ENCODE measurements at regions not wholly inside any gene's neighbourhood (a gene's known extent, or its start where the extent isn't known, plus 50 kb on each side); places are given as distances from the start of the nearest gene placed in this dataset.
"Not testable (repeated sequence)": the region's sequence is repeated elsewhere in the genome, so short reads cannot be mapped to it uniquely, and the experiment has no call there.

- Mint-ChIP-seq H3K4me3 (no peak overlapping the region), H3K36me3 (no peaks in the 10 kb centered on the region), H3K9me3 (peaks cover 0 to 22% (median 2%) of the 10 kb centered on the region in 11 donors), H3K27me3 (no peaks in the 10 kb centered on the region), H3K27ac (no peak overlapping the region), H3K4me1 (no peaks in the 10 kb centered on the region)
- ChIA-PET CTCF (no interaction called here), POLR2A (no interaction called here)
- Histone ChIP-seq H3K36me3 (ENCODE audit: control insufficient read depth in 2 of 3, insufficient read depth in 3 of 3, low read length in 3 of 3) (no peaks in the 10 kb centered on the region), H3K4me1 (ENCODE audit: control insufficient read depth in 2 of 2, insufficient read depth in 2 of 2, low read length in 2 of 2) (no peaks in the 10 kb centered on the region), H3K27ac (ENCODE audit: low read depth, low read length) (no peak overlapping the region), H3K9me3 (ENCODE audit: control insufficient read depth in 2 of 3, low read length in 3 of 3) (no peaks in the 10 kb centered on the region), H3K27me3 (ENCODE audit: control insufficient read depth in 2 of 2, insufficient read depth in 2 of 2, low read length in 2 of 2) (no peaks in the 10 kb centered on the region), H3K4me3 (ENCODE audit: low read length) (no peak overlapping the region)
- ATAC-seq (no peak), DNase-seq (no peak)
- intact Hi-C loops (cut with micrococcal nuclease): no loop called here
These were observed 267.5 kb downstream of the CALCRL start for GRCh38 chr2:187180529-187180928.

DNA sequence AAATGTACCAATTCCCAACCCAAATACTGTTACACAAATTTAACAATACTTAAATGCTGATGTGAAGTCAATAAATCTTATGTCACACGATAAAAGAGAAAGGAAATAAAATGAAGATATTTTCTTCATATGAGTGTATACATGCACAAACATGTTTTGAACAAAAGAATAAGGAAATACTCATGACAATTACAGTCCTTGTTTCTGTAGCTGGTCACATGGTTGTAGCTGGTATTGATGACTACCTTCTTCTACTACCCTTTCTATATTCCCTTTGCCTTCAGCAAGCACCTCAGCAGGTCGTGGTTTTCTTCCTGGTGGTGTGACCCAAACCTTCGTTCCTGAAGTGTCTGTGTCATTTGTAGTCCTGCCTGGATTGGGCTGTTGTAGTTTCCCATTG is 269.2 kb downstream of the CALCRL start:
- not testable (repeated sequence) for DNase-seq

DNA sequence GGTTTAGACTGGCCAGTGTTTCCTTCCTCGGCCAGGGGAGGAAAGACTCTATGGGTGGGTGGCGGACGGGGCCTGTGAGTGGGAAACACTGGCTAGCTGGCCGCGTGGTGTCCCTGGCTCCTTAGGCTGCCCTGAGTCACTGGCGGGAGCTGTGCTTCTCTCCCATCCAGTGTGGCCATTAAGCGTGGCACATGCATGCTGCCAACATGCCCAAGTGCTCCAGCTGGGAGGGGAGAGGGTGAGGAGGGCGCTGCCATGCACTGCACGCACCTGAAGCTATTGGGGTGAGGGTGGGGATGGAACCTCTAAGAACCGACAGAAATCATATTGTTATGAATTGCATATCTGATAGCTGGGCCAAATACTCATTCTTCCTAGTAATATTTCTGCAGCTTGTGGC is 270.8 kb downstream of the CALCRL start:
- Histone ChIP-seq H3K9me3 (ENCODE audit: control insufficient read depth in 2 of 3, low read length in 3 of 3) (no peaks in the 10 kb centered on the region), H3K4me3 (ENCODE audit: low read length) (no peak overlapping the region), H3K36me3 (ENCODE audit: control insufficient read depth in 2 of 3, insufficient read depth in 3 of 3, low read length in 3 of 3) (no peaks in the 10 kb centered on the region), H3K4me1 (ENCODE audit: control insufficient read depth in 2 of 2, insufficient read depth in 2 of 2, low read length in 2 of 2) (no peaks in the 10 kb centered on the region), H3K27ac (ENCODE audit: low read depth, low read length) (no peak overlapping the region), H3K27me3 (ENCODE audit: control insufficient read depth in 2 of 2, insufficient read depth in 2 of 2, low read length in 2 of 2) (no peaks in the 10 kb centered on the region)
- no peaks in the 10 kb centered on the region for H3K36me3 Mint-ChIP-seq
- no peaks in the 10 kb centered on the region for H3K27me3 Mint-ChIP-seq
- CTCF ChIA-PET: no interaction called here
- H3K9me3 Mint-ChIP-seq: peaks cover 0 to 9% (median 2%) of the 10 kb centered on the region in 11 donors
- H3K27ac Mint-ChIP-seq: no peak overlapping the region
- no peaks in the 10 kb centered on the region for H3K4me1 Mint-ChIP-seq
- POLR2A ChIA-PET: no interaction called here
- intact Hi-C loops (cut with micrococcal nuclease): no loop called here
- no peak for DNase-seq
- no peak overlapping the region for H3K4me3 Mint-ChIP-seq
- ATAC-seq: no peak

More for the DNA sequence above, 269.2 kb downstream of the CALCRL start:
- H3K36me3 ChIP-seq (ENCODE audit: control insufficient read depth in 2 of 3, insufficient read depth in 3 of 3, low read length in 3 of 3); H3K4me1 Mint-ChIP-seq; H3K36me3 Mint-ChIP-seq; H3K4me3 Mint-ChIP-seq; CTCF ChIA-PET; ATAC-seq; H3K27me3 Mint-ChIP-seq; H3K27ac Mint-ChIP-seq; H3K27me3 ChIP-seq (ENCODE audit: control insufficient read depth in 2 of 2, insufficient read depth in 2 of 2, low read length in 2 of 2); POLR2A ChIA-PET; H3K4me1 ChIP-seq (ENCODE audit: control insufficient read depth in 2 of 2, insufficient read depth in 2 of 2, low read length in 2 of 2); intact Hi-C loops (cut with micrococcal nuclease); H3K4me3 ChIP-seq (ENCODE audit: low read length); H3K27ac ChIP-seq (ENCODE audit: low read depth, low read length); H3K9me3 ChIP-seq (ENCODE audit: control insufficient read depth in 2 of 3, low read length in 3 of 3): not testable (repeated sequence)
- peaks cover 0 to 22% (median 2%) of the 10 kb centered on the region in 11 donors for H3K9me3 Mint-ChIP-seq

- ATAC-seq: no peak
- intact Hi-C loops (cut with micrococcal nuclease): no loop called here
These were observed 273.5 kb downstream of the CALCRL start for GRCh38 chr2:187174582-187174981.

GRCh38 chr2:187171318-187171717 is 276.7 kb downstream of the CALCRL start:
- DNase-seq (no peak), ATAC-seq (no peak)
- H3K9me3 Mint-ChIP-seq: no peaks in the 10 kb centered on the region
- Histone ChIP-seq H3K9me3 (ENCODE audit: control insufficient read depth in 2 of 3, low read length in 3 of 3) (no peaks in the 10 kb centered on the region), H3K27me3 (ENCODE audit: control insufficient read depth in 2 of 2, insufficient read depth in 2 of 2, low read length in 2 of 2) (no peaks in the 10 kb centered on the region), H3K4me1 (ENCODE audit: control insufficient read depth in 2 of 2, insufficient read depth in 2 of 2, low read length in 2 of 2) (no peaks in the 10 kb centered on the region), H3K4me3 (ENCODE audit: low read length) (no peak overlapping the region), H3K36me3 (ENCODE audit: control insufficient read depth in 2 of 3, insufficient read depth in 3 of 3, low read length in 3 of 3) (no peaks in the 10 kb centered on the region), H3K27ac (ENCODE audit: low read depth, low read length) (no peak overlapping the region)
- H3K4me1 Mint-ChIP-seq: no peaks in the 10 kb centered on the region
- no peaks in the 10 kb centered on the region for H3K27me3 Mint-ChIP-seq
- no peaks in the 10 kb centered on the region for H3K36me3 Mint-ChIP-seq
- intact Hi-C loops (cut with micrococcal nuclease): no loop called here
- no peak overlapping the region for H3K27ac Mint-ChIP-seq
- CTCF ChIA-PET: no interaction called here
- H3K4me3 Mint-ChIP-seq: no peak overlapping the region
- POLR2A ChIA-PET: interaction anchor here (0.5 kb wide), 1 partner anchor 876 kb away, joined by 5 read pairs; no protein-coding TSS in a partner anchor

More at GRCh38 chr2:187174582-187174981, 273.5 kb downstream of the CALCRL start:
- no peaks in the 10 kb centered on the region for H3K4me1 ChIP-seq (ENCODE audit: control insufficient read depth in 2 of 2, insufficient read depth in 2 of 2, low read length in 2 of 2)
- DNase-seq: no peak
- H3K36me3 ChIP-seq (ENCODE audit: control insufficient read depth in 2 of 3, insufficient read depth in 3 of 3, low read length in 3 of 3): no peaks in the 10 kb centered on the region
- H3K27ac Mint-ChIP-seq: no peak overlapping the region
- CTCF ChIA-PET: no interaction called here
- peaks cover 0 to 6% (median 0%) of the 10 kb centered on the region in 11 donors for H3K9me3 Mint-ChIP-seq
- H3K4me3 Mint-ChIP-seq: no peak overlapping the region
- POLR2A ChIA-PET: no interaction called here
- H3K27me3 Mint-ChIP-seq: no peaks in the 10 kb centered on the region
- H3K9me3 ChIP-seq (ENCODE audit: control insufficient read depth in 2 of 3, low read length in 3 of 3): no peaks in the 10 kb centered on the region
- no peaks in the 10 kb centered on the region for H3K4me1 Mint-ChIP-seq
- no peak overlapping the region for H3K27ac ChIP-seq (ENCODE audit: low read depth, low read length)
- H3K36me3 Mint-ChIP-seq: no peaks in the 10 kb centered on the region
- H3K27me3 ChIP-seq (ENCODE audit: control insufficient read depth in 2 of 2, insufficient read depth in 2 of 2, low read length in 2 of 2): no peaks in the 10 kb centered on the region
- H3K4me3 ChIP-seq (ENCODE audit: low read length): no peak overlapping the region

DNA sequence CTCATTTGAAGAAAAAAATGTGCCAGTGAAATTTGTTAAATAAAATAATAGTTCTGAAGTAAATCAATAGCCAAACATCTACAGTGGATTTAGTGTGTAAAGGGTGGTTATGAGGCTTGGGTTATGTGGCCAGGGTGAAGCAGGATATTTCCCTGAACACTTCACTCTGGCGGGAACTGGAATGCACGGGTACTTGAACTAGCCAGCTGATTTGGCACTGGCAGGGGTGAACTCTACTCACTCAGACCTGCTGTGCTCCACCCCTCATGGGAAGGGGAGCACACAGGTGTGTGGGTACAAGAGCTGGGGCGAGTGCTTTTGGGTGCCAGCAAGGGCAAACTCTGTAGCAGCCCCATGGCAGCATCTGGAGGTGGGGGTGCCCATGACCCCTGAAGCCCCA is 278.2 kb downstream of the CALCRL start:
- Histone ChIP-seq H3K4me1 (ENCODE audit: control insufficient read depth in 2 of 2, insufficient read depth in 2 of 2, low read length in 2 of 2) (no peaks in the 10 kb centered on the region), H3K9me3 (ENCODE audit: control insufficient read depth in 2 of 3, low read length in 3 of 3) (no peaks in the 10 kb centered on the region), H3K4me3 (ENCODE audit: low read length) (no peak overlapping the region), H3K36me3 (ENCODE audit: control insufficient read depth in 2 of 3, insufficient read depth in 3 of 3, low read length in 3 of 3) (no peaks in the 10 kb centered on the region), H3K27me3 (ENCODE audit: control insufficient read depth in 2 of 2, insufficient read depth in 2 of 2, low read length in 2 of 2) (no peaks in the 10 kb centered on the region), H3K27ac (ENCODE audit: low read depth, low read length) (no peak overlapping the region)
- intact Hi-C loops (cut with micrococcal nuclease): no loop called here
- DNase-seq (no peak), ATAC-seq (no peak)
- Mint-ChIP-seq H3K9me3 (peaks cover 0 to 5% (median 0%) of the 10 kb centered on the region in 11 donors), H3K36me3 (no peaks in the 10 kb centered on the region), H3K27me3 (no peaks in the 10 kb centered on the region), H3K4me1 (peaks cover 0 to 2% (median 0%) of the 10 kb centered on the region in 7 donors), H3K4me3 (no peak overlapping the region), H3K27ac (no peak overlapping the region)
- ChIA-PET POLR2A (no interaction called here), CTCF (no interaction called here)

DNA sequence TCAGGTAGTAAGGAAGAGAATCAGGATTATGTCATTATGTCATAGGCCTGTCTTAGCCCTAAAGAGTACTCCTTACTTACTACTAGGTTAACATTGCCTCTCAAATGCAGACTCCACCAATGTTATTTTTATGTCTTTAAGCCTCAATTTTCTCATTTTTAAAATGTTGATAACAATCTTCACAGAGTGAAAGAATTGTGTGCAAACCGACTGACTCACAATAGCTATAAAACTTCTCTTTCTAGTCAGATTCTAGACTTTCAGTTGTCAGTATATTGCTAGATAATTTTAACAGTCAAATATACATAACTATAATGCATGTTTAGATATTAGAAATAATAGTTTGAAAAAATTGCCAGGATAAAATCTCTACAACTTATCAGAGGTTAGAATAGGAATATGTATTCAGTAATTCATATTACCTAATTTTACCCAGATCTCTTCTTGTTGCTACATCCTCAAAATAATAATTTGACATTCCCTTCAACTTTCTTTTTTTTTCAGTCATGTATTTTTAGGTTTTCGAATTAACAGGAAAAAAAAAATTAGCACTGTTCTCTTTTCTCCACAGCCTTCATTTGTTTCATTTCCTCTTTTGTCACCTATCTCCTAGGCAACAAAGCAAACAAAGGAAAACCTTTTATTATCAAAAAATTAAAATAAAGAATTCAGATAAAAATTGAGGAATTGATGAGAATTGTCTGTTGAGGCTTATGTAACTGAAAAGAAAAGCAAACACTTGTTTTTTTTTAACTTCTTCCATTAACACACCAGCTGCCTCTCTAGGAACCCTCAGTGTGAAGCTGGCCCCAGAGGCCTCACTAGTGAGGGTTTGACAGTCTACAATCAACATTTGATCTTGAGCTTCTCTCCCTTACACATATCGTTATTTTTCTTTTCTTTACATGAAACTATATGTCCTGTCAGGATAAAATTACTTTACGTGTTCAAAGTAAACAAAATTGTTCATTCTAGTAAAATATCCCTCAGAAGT is 279.0 kb downstream of the CALCRL start:
- H3K4me1 ChIP-seq (ENCODE audit: control insufficient read depth in 2 of 2, insufficient read depth in 2 of 2, low read length in 2 of 2): no peaks in the 10 kb centered on the region
- H3K36me3 ChIP-seq (ENCODE audit: control insufficient read depth in 2 of 3, insufficient read depth in 3 of 3, low read length in 3 of 3): no peaks in the 10 kb centered on the region
- POLR2A ChIA-PET: no interaction called here
- CTCF ChIA-PET: no interaction called here
- no peak for DNase-seq
- Mint-ChIP-seq H3K4me1 (peaks cover 0 to 2% (median 0%) of the 10 kb centered on the region in 7 donors), H3K4me3 (no peak overlapping the region), H3K27me3 (no peaks in the 10 kb centered on the region), H3K36me3 (no peaks in the 10 kb centered on the region), H3K9me3 (peaks cover 0 to 5% (median 0%) of the 10 kb centered on the region in 11 donors), H3K27ac (no peak overlapping the region)
- no peak overlapping the region for H3K27ac ChIP-seq (ENCODE audit: low read depth, low read length)
- H3K9me3 ChIP-seq (ENCODE audit: control insufficient read depth in 2 of 3, low read length in 3 of 3): no peaks in the 10 kb centered on the region
- intact Hi-C loops (cut with micrococcal nuclease): no loop called here
- peak; percentile 22 for ATAC-seq
- H3K4me3 ChIP-seq (ENCODE audit: low read length): no peak overlapping the region
- no peaks in the 10 kb centered on the region for H3K27me3 ChIP-seq (ENCODE audit: control insufficient read depth in 2 of 2, insufficient read depth in 2 of 2, low read length in 2 of 2)
